Adrenal gland (tissue), 5 donors: ENCODE measurements at regions not wholly inside any gene's neighbourhood (a gene's known extent, or its start where the extent isn't known, plus 50 kb on each side); places are given as distances from the start of the nearest gene placed in this dataset.

Experiments
- CTCF ChIP-seq, 6 experiments: fragments of 450-650 bp in 4 of 6; fragments of 200-600 bp in 2 of 6; sonication (generic) in 1 of 6; IDR thresholded peaks; 1 replicate in 5 of 6; 2 replicates in 1 of 6; pipeline versions ENCODE4 v1.5.1 to v1.8.0; 2016 to 2021; ENCODE audit warnings: antibody characterized with exemption in 6 of 6, mild to moderate bottlenecking in 2 of 6, moderate library complexity in 1 of 6
- POLR2A ChIP-seq, 2 donors: fragments of 450-650 bp; IDR thresholded peaks; one replicate each; pipeline ENCODE4 v1.6.1; 2017; ENCODE audit warnings: antibody characterized with exemption in 2 of 2, mild to moderate bottlenecking in 2 of 2, moderate library complexity in 1 of 2
- donor health status: DM: no; HTN: no; CAD: no.

- TF ChIP-seq CTCF (IDR thresholded peaks at IDR 0.05) = no peak
- TF ChIP-seq POLR2A (IDR thresholded peaks at IDR 0.05) = no peak
These were observed 301.1 kb upstream of the FOXF1 start for GRCh38 chr16:86209202-86209601.
